NCI-H2196 (cell line): ENCODE measurements at regions not wholly inside any gene's neighbourhood (a gene's known extent, or its start where the extent isn't known, plus 50 kb on each side); places are given as distances from the start of the nearest gene placed in this dataset.

Source experiments
- DNase-seq: peaks from one replicate; lab custom pipeline; 2025; ENCODE audit not compliant: unreplicated experiment; lab: John Stamatoyannopoulos, UW

DNA sequence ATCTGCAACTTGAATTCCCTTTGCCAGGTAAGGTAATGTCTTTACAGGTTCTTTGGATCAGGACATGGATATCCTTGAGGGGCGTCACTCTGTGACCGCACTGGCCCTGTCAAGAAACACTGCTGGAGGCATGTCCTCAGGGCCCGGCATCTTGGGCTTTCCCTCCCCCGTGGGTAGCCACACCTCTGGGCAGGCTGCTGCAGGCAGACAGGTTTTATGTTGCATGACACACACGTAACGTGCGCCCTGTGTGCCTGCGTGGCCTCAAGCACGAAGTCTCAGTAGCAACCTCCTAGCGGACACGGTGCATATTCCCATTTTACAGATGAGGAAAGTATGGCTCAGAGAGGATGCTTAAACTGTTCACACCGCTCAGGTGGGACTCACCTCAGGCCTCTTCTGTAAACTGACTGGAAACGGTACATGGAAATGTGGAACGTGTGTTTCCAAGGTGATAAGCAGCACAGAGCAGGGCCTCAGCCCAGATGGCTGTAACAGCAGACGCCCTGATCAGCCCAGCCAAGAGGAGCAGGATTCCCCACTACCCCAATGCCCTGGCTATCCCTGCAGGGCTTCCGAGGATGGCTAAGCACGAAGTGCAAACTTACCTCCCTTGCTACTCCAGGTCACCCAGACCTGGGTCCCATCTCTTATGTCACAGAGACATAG, 553.6 kb downstream of the TCERG1L start:
- no peak for DNase-seq

DNA sequence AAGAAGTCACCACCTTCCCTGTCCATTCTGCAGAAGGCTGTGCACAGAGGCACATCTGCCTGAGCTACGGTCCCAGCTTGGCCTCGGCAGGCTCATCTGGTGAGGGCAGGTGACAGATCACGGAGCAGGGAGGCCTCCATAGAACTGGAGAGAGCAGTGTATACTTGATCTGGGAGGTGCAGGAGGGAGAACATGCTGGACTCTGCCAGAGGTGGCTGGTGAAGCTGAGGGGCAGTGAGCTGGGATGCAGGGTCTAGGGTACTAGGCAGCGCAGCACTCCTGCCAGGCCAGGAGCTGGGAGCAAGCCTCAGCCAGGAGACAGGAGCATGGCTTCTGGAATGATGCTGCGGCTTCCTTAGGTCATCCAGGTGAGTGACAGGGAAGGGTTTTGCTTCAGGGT, 553.0 kb downstream of the TCERG1L start:
- DNase-seq, result no peak

DNA sequence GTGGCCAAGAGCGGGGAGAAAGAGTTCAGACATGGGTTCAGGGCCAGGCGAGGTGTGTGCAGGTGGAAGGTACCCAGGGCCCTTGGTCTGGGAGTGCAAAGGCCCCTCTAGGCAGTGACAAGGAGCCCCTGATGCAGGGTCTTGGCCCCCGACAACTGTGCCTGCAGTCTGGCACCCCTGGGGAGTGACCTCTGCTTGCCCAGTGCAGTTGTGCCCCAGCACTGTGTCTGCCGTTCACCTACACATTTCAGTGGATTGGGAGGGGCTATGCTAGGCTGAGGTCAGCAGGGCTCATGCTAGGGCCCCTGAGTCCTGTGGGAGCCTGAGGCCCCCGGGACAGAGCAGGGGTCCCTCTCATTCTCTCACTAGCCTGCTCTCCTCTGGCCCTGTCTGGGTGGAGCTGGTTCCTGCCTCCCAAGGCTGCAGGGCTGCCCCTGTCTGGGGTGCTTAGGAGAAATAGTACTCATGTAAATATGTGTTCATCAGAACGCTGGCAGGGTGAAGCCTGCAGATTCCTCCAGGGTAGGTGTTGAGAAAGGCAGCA, 550.4 kb downstream of the TCERG1L start:
- no peak for DNase-seq

DNA sequence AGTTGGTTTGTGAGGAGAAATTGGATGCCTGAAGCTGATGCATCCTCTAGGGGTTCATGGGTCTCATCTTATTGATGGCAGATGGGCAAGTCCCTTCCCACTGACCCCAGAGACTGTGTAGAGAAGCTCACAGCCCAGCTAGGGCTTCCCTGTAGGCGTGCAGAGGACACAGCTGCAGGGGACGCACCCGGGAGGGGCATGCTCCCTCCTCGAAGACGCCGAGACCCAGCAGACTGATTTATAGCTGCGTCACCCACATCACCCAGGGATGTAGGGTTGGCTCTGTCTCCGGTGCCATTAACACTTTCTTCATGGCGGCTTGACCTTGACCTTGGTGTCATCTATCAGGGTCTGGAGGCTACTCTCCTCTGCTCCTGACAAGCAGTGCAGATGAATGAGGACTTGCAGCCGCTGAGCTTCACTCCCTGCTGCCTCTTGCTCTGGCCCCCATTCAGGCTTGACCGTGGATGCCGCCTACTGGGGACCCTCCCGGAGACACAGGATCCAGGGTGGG, 549.7 kb downstream of the TCERG1L start:
- no peak for DNase-seq

- no peak for DNase-seq
Measured at GRCh38 chr10:130762491-130762890, 549.0 kb downstream of the TCERG1L start.

GRCh38 chr10:130763071-130763470, 548.5 kb downstream of the TCERG1L start:
- DNase-seq, result no peak

DNA sequence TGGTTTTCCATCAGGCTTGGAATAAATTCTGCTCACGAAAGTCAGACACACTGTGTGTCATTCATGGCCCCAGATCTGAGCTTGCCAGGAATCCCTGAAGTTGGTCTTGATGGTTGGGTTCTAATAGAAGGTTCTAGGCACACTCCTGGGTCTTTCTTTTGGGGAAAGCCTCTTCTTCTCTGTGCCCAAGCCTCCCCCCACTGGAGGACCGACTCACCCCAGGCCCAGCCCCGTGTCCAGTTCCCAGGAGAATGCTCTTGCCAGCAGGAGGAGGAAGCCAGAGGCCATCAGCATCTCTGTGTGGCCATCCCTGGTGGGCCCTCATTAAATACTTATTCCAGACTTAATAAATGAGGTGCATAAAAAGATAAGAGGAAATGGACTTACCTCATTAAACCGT, 548.0 kb downstream of the TCERG1L start:
- DNase-seq, result no peak

DNA sequence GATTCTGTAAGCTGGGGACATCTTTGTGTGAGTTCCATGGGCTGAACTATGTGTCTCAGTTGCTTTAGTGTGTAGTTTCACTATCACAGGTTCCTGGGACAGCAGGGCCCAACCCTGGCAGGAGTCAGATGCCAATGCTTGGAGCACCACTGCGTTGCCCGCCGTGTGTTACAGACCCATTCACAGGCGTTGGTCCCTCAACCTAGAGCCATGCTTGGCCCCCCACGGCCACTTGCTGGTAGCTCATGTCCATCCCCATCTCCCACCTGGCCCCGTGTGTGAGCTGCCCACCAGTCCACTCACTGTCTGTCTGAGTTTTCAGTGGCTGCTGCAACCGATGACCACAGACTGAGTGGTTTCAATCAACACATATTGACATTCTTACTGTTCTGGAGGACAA, 546.9 kb downstream of the TCERG1L start:
- no peak for DNase-seq

DNA sequence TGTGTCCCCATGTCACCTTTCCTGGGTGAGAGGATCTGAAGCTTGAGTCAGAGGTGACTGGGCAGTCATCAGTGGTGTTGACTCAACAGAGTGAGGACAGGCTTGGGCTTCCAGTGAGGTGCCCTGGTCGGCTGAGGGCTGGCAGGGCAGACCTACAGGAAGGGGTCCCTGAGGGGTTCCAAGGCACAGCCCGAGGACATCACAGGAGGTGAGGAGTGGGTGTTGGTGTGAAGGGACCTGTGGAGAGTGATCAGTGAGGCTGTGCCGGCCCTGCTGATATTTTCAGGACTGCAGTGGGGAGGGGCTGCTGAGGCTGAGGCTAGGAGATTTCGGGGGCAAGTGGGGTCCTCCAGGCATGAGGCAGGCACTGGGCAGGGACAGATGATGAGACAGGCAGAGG, 545.5 kb downstream of the TCERG1L start:
- no peak for DNase-seq

DNA sequence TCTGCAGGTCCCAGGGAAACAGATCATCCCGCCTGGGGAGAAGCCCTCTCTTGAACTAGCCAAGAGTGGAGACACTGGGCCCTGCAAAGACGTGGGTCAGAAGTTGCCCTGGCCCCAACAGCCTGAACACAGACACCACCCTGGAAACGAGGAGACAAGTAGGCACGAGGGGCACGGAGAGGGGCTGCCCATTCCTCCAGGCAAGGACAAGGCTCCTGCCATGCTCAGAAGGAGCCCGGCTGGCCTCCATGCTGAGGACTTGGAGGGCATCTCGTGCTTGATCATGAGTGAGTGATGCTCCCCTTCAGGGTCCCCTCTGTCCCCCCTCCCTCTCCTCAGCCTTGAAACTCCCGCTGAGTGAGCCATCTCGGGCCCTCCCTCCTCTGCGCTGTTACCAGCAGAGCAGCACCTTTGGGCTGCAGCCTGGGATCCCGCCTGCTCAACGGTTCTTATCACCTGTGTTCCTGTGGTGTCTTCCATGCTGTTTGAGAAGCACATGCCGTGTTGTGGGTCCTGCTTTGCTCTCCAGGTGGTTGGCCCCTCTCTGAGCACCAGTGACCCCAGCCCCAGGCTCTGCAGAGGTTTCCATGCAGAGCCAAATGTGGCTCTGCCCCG, 544.3 kb downstream of the TCERG1L start:
- DNase-seq, result no peak

DNA sequence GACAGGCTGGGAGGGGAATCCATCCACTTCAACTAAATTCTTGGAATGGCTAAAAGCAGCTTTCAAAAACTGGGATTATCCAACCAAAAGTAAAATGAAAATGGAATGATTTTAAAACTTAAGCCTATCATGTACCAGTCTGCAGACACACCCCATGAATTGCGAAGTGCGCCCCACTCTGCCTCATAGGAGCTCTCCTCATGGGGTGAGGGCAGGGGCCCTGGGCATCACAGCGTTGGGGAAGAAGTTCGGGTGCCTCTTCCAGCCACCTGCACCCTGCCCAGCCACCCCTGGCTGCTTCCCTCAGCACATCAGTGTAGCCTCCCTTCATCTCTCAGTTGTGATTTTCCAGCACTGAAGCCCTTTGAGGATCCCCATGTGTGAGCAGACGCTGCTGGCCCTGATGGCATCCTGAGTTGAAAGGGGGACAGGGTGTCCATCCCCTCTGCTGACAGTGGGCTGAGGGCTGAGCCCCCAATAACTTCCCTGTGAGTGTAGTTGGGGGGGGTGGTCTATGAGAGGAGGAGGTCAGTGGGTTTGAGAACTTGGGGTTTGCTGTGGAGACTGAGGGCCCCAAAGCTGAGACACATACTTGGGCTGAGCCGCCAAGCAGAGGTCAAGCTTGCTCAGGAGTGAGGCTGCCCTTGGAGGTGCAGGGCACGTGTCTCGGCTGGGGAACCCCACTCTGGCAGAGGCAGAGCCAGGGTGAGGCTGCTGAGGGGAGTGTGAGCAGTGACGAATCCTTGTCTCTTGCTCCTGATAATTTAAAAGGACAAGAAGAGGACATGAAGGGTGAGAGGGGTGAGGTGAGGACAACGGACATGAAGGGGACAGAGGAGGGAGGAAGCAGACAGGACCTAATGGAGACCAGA, 542.1 kb downstream of the TCERG1L start:
- DNase-seq, result no peak

DNA sequence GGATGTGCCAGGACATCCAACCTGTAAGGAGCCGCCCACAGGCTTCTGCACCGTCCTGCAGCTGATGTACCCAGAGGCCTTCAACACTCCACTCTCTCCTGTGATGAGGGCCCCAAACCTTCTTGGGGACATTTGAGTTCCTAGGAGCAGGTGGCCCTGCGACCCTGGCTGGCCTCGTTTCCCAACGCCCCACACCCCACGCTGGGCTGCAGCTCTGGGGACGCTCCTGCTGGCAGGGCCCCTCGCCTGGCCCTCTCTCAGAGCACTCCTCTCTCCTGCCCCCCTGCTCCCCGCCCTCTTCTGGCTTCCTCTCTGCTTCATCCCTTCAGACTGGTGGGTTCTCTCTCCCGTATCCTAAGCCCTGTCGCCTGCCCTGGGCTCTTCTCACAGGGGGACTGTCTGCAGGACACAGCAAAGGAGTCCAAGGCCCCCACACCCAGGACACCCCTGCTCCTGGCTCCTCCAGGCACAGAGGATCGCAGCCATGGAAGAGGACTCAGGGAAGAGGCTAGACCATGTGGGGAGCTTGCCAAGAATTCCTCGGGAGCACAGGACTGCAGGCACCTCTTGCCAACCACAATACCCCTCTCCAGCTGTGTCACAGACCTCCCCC, 541.4 kb downstream of the TCERG1L start:
- DNase-seq, result no peak

- DNase-seq, result no peak
Measured at GRCh38 chr10:130771491-130771946, 540.0 kb downstream of the TCERG1L start.

DNA sequence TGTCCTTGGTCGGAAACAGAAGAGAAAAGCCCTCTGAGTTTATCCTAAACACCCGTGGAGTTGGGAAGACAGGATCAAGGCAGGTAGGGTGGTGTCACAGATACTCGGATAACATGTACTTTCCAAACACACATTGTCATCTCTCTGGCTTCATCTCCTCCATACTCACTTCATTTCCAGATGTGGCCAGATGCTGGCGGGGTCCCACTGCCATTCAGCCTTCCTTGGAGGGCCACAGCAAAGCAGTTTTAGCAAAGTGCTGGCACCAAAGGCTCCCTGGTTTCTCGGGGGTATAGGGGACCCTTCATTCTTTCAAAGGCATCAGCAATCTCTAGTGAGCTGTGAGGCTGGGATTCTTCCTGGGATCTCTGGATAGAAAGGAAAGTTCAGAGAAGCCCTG, 539.5 kb downstream of the TCERG1L start:
- no peak for DNase-seq

- no peak for DNase-seq
Measured at GRCh38 chr10:130772676-130773075, 538.8 kb downstream of the TCERG1L start.

GRCh38 chr10:130773941-130774340, 537.6 kb downstream of the TCERG1L start:
- no peak for DNase-seq

DNA sequence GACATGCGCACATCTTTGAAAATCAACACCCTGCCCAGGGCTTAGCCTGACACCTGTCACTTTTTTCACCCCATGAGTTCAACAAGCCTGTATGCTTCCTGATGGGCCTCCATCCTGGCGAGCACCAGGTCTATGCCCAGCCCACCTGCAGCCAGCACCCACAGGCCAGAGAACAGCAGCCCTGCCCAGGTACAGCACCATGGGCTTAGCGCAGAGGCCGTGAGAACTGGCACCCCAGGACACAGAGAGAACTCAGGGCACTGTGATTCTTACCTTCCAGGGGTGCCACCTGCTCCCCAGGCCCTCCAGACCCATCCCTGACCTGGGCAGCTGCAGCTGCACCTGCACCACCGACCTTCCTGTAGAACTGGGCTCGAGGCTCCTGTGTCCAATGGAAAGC, 536.6 kb downstream of the TCERG1L start:
- DNase-seq, result no peak

- DNase-seq, result no peak
Measured at GRCh38 chr10:130775311-130775710, 536.2 kb downstream of the TCERG1L start.

GRCh38 chr10:130776724-130777123, 534.8 kb downstream of the TCERG1L start:
- DNase-seq, result no peak

DNA sequence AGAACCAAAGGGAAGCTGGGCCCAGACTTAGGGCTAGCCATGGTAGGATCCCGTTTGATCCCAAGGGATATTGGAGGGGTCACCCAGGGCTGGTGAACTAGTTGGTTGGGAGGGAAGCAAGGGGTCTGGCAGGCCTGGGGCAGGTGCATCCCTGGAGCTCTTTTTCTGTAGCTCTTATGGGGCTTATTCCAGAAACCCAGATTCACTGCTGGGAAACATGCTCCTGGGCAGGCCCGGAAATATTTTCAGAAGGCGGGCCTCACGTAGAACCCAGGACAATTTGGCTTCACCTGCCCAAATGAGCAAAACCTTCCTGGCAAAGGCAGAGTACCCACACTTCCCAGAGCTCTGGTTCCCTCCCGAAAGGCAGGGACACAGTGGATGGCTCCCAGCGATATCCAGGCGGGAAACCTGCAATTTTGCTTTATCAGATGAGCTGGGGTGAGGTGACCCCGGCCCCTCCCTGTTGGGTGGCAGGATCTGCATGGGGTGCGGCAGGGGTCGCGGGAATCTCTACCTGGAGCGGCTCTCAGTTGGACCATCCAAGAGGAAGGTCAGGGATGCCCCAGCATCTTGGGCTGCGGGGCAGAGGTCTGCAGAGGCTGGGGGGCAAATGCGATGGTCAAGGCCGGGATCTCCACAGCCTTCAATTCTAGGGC, 533.9 kb downstream of the TCERG1L start:
- DNase-seq, result no peak

DNA sequence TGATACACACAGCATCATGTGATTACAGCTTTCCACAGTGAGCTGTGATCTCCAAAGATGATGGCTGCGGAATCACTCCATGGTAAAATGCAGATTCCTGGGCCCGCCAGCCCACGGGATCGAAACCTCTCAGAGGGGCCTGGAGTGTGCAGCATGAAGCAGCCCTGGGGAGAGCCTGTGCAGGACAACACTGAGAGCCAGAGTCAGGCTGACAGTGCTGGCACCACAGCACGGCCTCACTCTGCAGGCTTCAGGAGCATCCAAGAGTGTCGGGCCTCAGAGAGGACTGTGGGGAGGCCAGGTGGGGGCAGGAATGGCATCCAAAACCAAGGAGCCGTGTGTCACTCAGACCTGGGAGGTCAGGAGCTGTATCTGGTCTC, 533.4 kb downstream of the TCERG1L start:
- DNase-seq, result no peak
